HG02763 (cell line): ENCODE measurements at regions not wholly inside any gene's neighbourhood (a gene's known extent, or its start where the extent isn't known, plus 50 kb on each side); places are given as distances from the start of the nearest gene placed in this dataset.

Experiments used
- ATAC-seq: cut with Tn5 transposase; IDR thresholded peaks from one replicate; pipeline ENCODE4 v1.9.1; 2021; ENCODE audit warnings: mild to moderate bottlenecking, moderate library complexity; ENCODE audit not compliant: unreplicated experiment

- no peak for ATAC-seq
These were observed 98.9 kb downstream of the HDGFL1 start for GRCh38 chr6:22668307-22668706.

GRCh38 chr6:22668717-22669116, 99.4 kb downstream of the HDGFL1 start:
- no peak for ATAC-seq

GRCh38 chr6:22670605-22671004, 101.2 kb downstream of the HDGFL1 start:
- ATAC-seq: no peak

GRCh38 chr6:22673474-22673873, 104.1 kb downstream of the HDGFL1 start:
- no peak for ATAC-seq

GRCh38 chr6:22680950-22681349, 111.6 kb downstream of the HDGFL1 start:
- no peak for ATAC-seq

GRCh38 chr6:22681761-22682160, 112.4 kb downstream of the HDGFL1 start:
- ATAC-seq: no peak

GRCh38 chr6:22682979-22683378, 113.6 kb downstream of the HDGFL1 start:
- no peak for ATAC-seq

- ATAC-seq: no peak
These were observed 121.1 kb downstream of the HDGFL1 start for GRCh38 chr6:22690446-22690845.

- ATAC-seq: no peak
These were observed 124.8 kb downstream of the HDGFL1 start for GRCh38 chr6:22694092-22694724.

- ATAC-seq: no peak
These were observed 127.1 kb downstream of the HDGFL1 start for GRCh38 chr6:22696481-22696880.

- no peak for ATAC-seq
These were observed 127.9 kb downstream of the HDGFL1 start for GRCh38 chr6:22697306-22697705.

GRCh38 chr6:22699151-22699550, 129.8 kb downstream of the HDGFL1 start:
- no peak for ATAC-seq

- ATAC-seq: no peak
These were observed 137.3 kb downstream of the HDGFL1 start for GRCh38 chr6:22706651-22707050.

- no peak for ATAC-seq
These were observed 139.1 kb downstream of the HDGFL1 start for GRCh38 chr6:22708469-22708868.

GRCh38 chr6:22709803-22710202, 140.4 kb downstream of the HDGFL1 start:
- no peak for ATAC-seq

GRCh38 chr6:22716721-22717120, 147.4 kb downstream of the HDGFL1 start:
- ATAC-seq: no peak

GRCh38 chr6:22717915-22718314, 148.5 kb downstream of the HDGFL1 start:
- no peak for ATAC-seq

GRCh38 chr6:22722913-22723312, 153.5 kb downstream of the HDGFL1 start:
- ATAC-seq: no peak

- ATAC-seq: no peak
These were observed 157.6 kb downstream of the HDGFL1 start for GRCh38 chr6:22726966-22727365.

- no peak for ATAC-seq
These were observed 158.3 kb downstream of the HDGFL1 start for GRCh38 chr6:22727710-22728109.

- no peak for ATAC-seq
These were observed 163.0 kb downstream of the HDGFL1 start for GRCh38 chr6:22732176-22732970.

GRCh38 chr6:22736740-22737139, 167.4 kb downstream of the HDGFL1 start:
- ATAC-seq: no peak

GRCh38 chr6:22737331-22737730, 168.0 kb downstream of the HDGFL1 start:
- no peak for ATAC-seq
